T-helper 2 cell (primary cell): ENCODE measurements at regions not wholly inside any gene's neighbourhood (a gene's known extent, or its start where the extent isn't known, plus 50 kb on each side); places are given as distances from the start of the nearest gene placed in this dataset.

Experiments used
- DNase-seq, 5 experiments: peaks; one replicate each; pipeline versions ENCODE4 v3.0.0 to v3.0.0-alpha.2; 2012 to 2022

DNA sequence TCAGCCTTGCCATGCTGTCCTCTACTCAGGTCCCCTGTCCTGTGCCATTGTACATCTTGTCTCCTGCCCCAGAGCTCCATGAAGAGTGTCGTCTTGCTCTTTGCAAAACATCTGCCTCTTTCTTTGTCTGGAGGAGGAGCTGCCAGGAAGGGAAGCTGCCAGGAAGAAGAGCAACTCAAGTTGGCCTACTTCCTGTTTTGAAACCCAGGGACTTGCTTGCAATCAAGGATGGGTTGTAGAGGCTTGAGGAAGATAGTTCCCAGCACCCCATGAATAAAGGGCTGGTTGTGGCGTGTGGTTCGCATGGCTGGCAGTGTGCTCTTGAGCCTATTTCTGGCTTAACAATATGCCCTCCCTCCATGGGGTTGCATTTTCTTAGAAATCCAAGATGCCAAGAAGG lies 53.0 kb upstream of the CPEB4 start:
- no peak for DNase-seq

DNA sequence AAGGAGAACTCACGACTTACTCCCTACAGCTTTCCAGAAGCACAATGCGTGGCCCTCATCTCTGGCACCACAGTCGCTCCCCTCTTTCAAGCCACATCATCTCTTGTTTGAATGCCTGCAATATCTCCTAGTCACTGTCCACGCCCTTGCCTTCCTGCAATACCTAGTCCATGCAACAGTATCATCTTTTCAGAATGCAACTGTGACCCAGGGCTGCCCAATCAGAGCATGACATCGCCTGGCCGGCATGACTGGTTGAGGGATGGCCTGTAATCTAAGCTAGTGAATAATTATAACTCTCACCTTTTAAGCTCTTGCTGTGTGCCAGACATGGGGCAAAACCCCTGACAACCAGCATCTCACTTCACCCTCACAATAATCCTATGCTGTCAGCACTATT lies 52.5 kb upstream of the CPEB4 start:
- no peak for DNase-seq

DNA sequence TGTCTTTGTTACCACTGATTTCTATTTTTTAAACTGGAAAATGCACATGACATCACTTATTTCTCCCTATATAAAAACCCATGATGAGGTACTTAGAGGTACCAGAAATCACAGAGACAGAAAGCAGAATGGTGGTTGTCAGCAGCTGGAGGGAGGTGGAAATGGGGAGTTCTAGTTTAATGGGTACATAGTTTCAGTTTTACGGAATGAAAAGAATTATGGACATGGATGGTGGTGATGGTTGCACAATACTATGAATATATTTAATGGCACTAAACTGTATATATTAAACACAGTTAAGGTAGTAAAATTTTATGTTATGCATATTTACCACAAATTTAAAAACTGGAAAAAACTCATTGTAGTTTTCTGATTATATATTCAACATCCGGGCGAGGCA lies 50.5 kb upstream of the CPEB4 start:
- DNase-seq = no peak
